GM12878 (cell line): ENCODE measurements at regions not wholly inside any gene's neighbourhood (a gene's known extent, or its start where the extent isn't known, plus 50 kb on each side); places are given as distances from the start of the nearest gene placed in this dataset.

Experiments used
- ATAC-seq: fragments of 200-7000 bp; cut with Tn5 transposase; 3 replicates; pipeline ENCODE4 v1.9.1; 2020; ENCODE audit warnings: mild to moderate bottlenecking, moderate library complexity
- BruUV-seq: library from RNA; stranded (reverse); fragments of 400-500 nt; replicated peaks from 2 replicates; lab custom pipeline; 2021; lab: Mats Ljungman, UMichigan
- CTCF ChIA-PET: fragments of 300-600 bp; sonication (Branson Sonifier 250); formaldehyde crosslinking; extraction: SDS; loops from one replicate; lab custom pipeline; 2021; ENCODE audit warnings: inconsistent platforms; lab: Yijun Ruan, JAX
- POLR2A ChIA-PET: fragments of 350-600 bp; formaldehyde crosslinking; extraction: SDS; loops from one replicate; lab custom pipeline; 2021; ENCODE audit warnings: inconsistent platforms; lab: Charles Lee
- RAD21 ChIA-PET: fragments of 300-600 bp; sonication (Branson Sonifier 250); formaldehyde crosslinking; loops from one replicate; lab custom pipeline; 2023; ENCODE audit warnings: antibody characterized with exemption; ENCODE audit not compliant: unreplicated experiment; lab: Charles Lee
- SMC1A ChIA-PET: fragments of 300-600 bp; sonication (Branson Sonifier 250); formaldehyde crosslinking; loops from one replicate; lab custom pipeline; 2023; ENCODE audit not compliant: unreplicated experiment, uncharacterized antibody; lab: Charles Lee
- DNase-seq: peaks from one replicate; pipeline ENCODE4 v3.0.0-alpha.2; 2011; ENCODE audit warnings: low read depth, low spot score
- FAIRE-seq: peaks from 3 replicates; lab custom pipeline; 2011; peaks lifted over from hg19 to GRCh38; lab: Jason Lieb, UNC
- H2AFZ ChIP-seq: 2 replicates; pipeline ENCODE4 v1.6.0; 2011; ENCODE audit warnings: low read depth, low read length, control low read depth; ENCODE audit not compliant: control insufficient read depth
- H3K27ac ChIP-seq: 2 replicates; pipeline ENCODE4 v1.5.1; 2011; ENCODE audit warnings: control low read depth; ENCODE audit not compliant: control insufficient read depth, insufficient read depth
- H3K27me3 ChIP-seq, 2 experiments: replicated peaks in 1 of 2; 2 replicates each; pipeline versions ENCODE4 v1.6.0 to v1.6.1; 2011; ENCODE audit warnings: low read length in 1 of 2; ENCODE audit not compliant: control insufficient read depth in 2 of 2, insufficient read depth in 2 of 2
- H3K36me3 ChIP-seq, 2 experiments: 2 replicates each; pipeline ENCODE4 v1.5.1; 2011; ENCODE audit warnings: low read length in 1 of 2; ENCODE audit not compliant: control insufficient read depth in 2 of 2, insufficient read depth in 2 of 2
- H3K4me1 ChIP-seq: 2 replicates; pipeline ENCODE4 v1.6.1; 2011; ENCODE audit warnings: mild to moderate bottlenecking, low read length, moderate library complexity, mixed read lengths; ENCODE audit not compliant: control insufficient read depth, insufficient read depth
- H3K4me2 ChIP-seq: 2 replicates; pipeline ENCODE4 v1.6.0; 2011; ENCODE audit warnings: control low read depth; ENCODE audit not compliant: control insufficient read depth, insufficient read depth
- H3K4me3 ChIP-seq: fragments of 200-600 bp; sonication (generic); 2 replicates; pipeline ENCODE4 v1.5.1; 2016
- H3K79me2 ChIP-seq: 2 replicates; pipeline ENCODE4 v1.6.0; 2011; ENCODE audit warnings: low read length; ENCODE audit not compliant: control insufficient read depth, insufficient read depth
- H3K9ac ChIP-seq: 2 replicates; pipeline ENCODE4 v1.8.0; 2011; ENCODE audit warnings: low read length, control low read depth, mixed read lengths; ENCODE audit not compliant: control insufficient read depth, insufficient read depth
- H3K9me3 ChIP-seq: replicated peaks from 3 replicates; pipeline ENCODE4 v1.5.1; 2011; ENCODE audit warnings: mild to moderate bottlenecking, low read length; ENCODE audit not compliant: control insufficient read depth, insufficient read depth
- H4K20me1 ChIP-seq: 2 replicates; pipeline ENCODE4 v1.6.0; 2011; ENCODE audit not compliant: control insufficient read depth, insufficient read depth
- BMI1 ChIP-seq: fragments of 450-650 bp; IDR thresholded peaks from 2 replicates; pipeline ENCODE4 v1.6.1; 2016; ENCODE audit warnings: mild to moderate bottlenecking, moderate library complexity, borderline replicate concordance
- CUX1 ChIP-seq: IDR thresholded peaks from 2 replicates; pipeline ENCODE4 v1.6.1; 2012; ENCODE audit warnings: improper control_type of control experiment, low read depth, low read length; ENCODE audit not compliant: insufficient replicate concordance
- EED ChIP-seq: sonication (generic); IDR thresholded peaks from 2 replicates; pipeline ENCODE4 v1.6.1; 2016; ENCODE audit warnings: antibody characterized with exemption, low read depth
- EGR1 ChIP-seq, 2 experiments: IDR thresholded peaks; 1 replicate in 1 of 2; 2 replicates in 1 of 2; pipeline ENCODE4 v1.6.1; 2011 to 2012; ENCODE audit warnings: low read depth in 2 of 2, low read length in 2 of 2, borderline replicate concordance in 1 of 2, mild to moderate bottlenecking in 1 of 2, moderate library complexity in 1 of 2
- RB1 ChIP-seq: fragments of 450-650 bp; formaldehyde crosslinking; IDR thresholded peaks from 2 replicates; pipeline ENCODE4 v1.6.1; 2017; ENCODE audit warnings: mild to moderate bottlenecking, borderline replicate concordance
- SUPT20H ChIP-seq: IDR thresholded peaks from 2 replicates; pipeline ENCODE4 v1.6.1; 2011; ENCODE audit warnings: low read depth, mild to moderate bottlenecking, low read length, moderate library complexity, borderline replicate concordance; ENCODE audit not compliant: control insufficient read depth
- ZBTB11 ChIP-seq: fragments of 450-650 bp; formaldehyde crosslinking; IDR thresholded peaks from 2 replicates; pipeline ENCODE4 v1.5.0; 2022; ENCODE audit warnings: mild to moderate bottlenecking, missing genetic modification characterization
- WGBS: methylation state at CpG from one replicate; pipeline ENCODE4 v1.1.6; 2016; ENCODE audit warnings: low lambda C conversion rate; ENCODE audit not compliant: insufficient replicate concordance, insufficient coverage; ENCODE audit errors: missing lambda C conversion rate; 5-methylcytosine and 5-hydroxymethylcytosine counted together
- in situ Hi-C: fragments of 300-500 bp; cut with MboI; formaldehyde crosslinking; loops from 9 replicates; pipeline ENCODE4 v1.14.3; 2018; ENCODE audit warnings: mixed read lengths
- intact Hi-C: fragments of 100-400 bp; cut with micrococcal nuclease; formaldehyde crosslinking; loops from one replicate; pipeline ENCODE4 v1.14.2; 2022; ENCODE audit not compliant: unreplicated experiment

GRCh38 chr1:79204779-79205479 is 198.4 kb upstream of the ADGRL4 start:
- Histone ChIP-seq H3K4me1 (no peaks in the 10 kb centered on the region), H3K27me3 (no peaks in the 10 kb centered on the region), H3K36me3 (no peaks in the 10 kb centered on the region), H3K9ac (no peak overlapping the region), H4K20me1 (no peaks in the 10 kb centered on the region), H3K79me2 (no peaks in the 10 kb centered on the region), H3K4me3 (no peak overlapping the region), H2AFZ (no peak overlapping the region), H3K27ac (no peak overlapping the region), H3K9me3 (no peaks in the 10 kb centered on the region), H3K4me2 (no peak overlapping the region)
- BruUV-seq: no TSS peak
- in situ Hi-C loops (no loop called here), intact Hi-C loops (no loop called here)
- ATAC-seq: no peak
- SMC1A ChIA-PET: no interaction called here
- POLR2A ChIA-PET: no interaction called here
- RAD21 ChIA-PET: no interaction called here
- DNase-seq: no peak
- CTCF ChIA-PET: no interaction called here
- 10% methylated on average over 4 of the region's 4 CpGs for WGBS
- no peak for FAIRE-seq
- no peak for TF ChIP-seq RB1
- no peak for TF ChIP-seq SUPT20H
- no peak for TF ChIP-seq ZBTB11 (CRISPR knock-in tag)
- no peak for TF ChIP-seq EED
- TF ChIP-seq BMI1: no peak
- TF ChIP-seq EGR1 (IDR thresholded peaks at IDR 0.05; ENCODE audit: borderline replicate concordance in 1 of 2, low read depth in 2 of 2, low read length in 2 of 2): no peak
- no peak for TF ChIP-seq CUX1
